Activated CD4-positive, alpha-beta T cell treated with anti-CD3 and anti-CD28 coated beads, Interleukin-2, Interleukin-4, amounts not matched to agents 100 ng/mL and 50 ng/mL, durations not matched to agents 16 hours and 8 hours (primary cell): ENCODE measurements at regions not wholly inside any gene's neighbourhood (a gene's known extent, or its start where the extent isn't known, plus 50 kb on each side); places are given as distances from the start of the nearest gene placed in this dataset.

Source experiments
- DNase-seq: peaks from one replicate; pipeline ENCODE4 v3.0.0-alpha.2; 2020; ENCODE audit warnings: low spot score

- no peak for DNase-seq
These were observed 130.8 kb upstream of the RIPOR2 start for GRCh38 chr6:25066593-25066992.

- DNase-seq: no peak
These were observed 133.1 kb upstream of the RIPOR2 start for GRCh38 chr6:25068866-25069265.

- DNase-seq: peak; percentile 83
These were observed 135.0 kb upstream of the RIPOR2 start for GRCh38 chr6:25070547-25071366.

- no peak for DNase-seq
These were observed 142.4 kb upstream of the RIPOR2 start for GRCh38 chr6:25078141-25078540.

- no peak for DNase-seq
These were observed 148.2 kb upstream of the RIPOR2 start for GRCh38 chr6:25083784-25084507.

- no peak for DNase-seq
These were observed 148.7 kb upstream of the RIPOR2 start for GRCh38 chr6:25084508-25084833.

- DNase-seq: no peak
These were observed 150.0 kb upstream of the RIPOR2 start for GRCh38 chr6:25085756-25086155.

- DNase-seq: no peak
These were observed 150.8 kb upstream of the RIPOR2 start for GRCh38 chr6:25086500-25087091.

GRCh38 chr6:25088513-25088912 is 152.8 kb upstream of the RIPOR2 start:
- no peak for DNase-seq

- DNase-seq: no peak
These were observed 153.7 kb upstream of the RIPOR2 start for GRCh38 chr6:25089442-25089841.

- DNase-seq: no peak
These were observed 159.0 kb upstream of the RIPOR2 start for GRCh38 chr6:25094726-25095125.

- no peak for DNase-seq
These were observed 164.5 kb upstream of the RIPOR2 start for GRCh38 chr6:25100288-25100687.

GRCh38 chr6:25103603-25104002 is 167.8 kb upstream of the RIPOR2 start:
- no peak for DNase-seq

GRCh38 chr6:25105070-25105925 is 169.5 kb upstream of the RIPOR2 start:
- DNase-seq: no peak

- no peak for DNase-seq
These were observed 171.5 kb upstream of the RIPOR2 start for GRCh38 chr6:25107218-25107617.

- no peak for DNase-seq
These were observed 167.4 kb upstream of the CARMIL1 start for GRCh38 chr6:25111782-25112181.

GRCh38 chr6:25112322-25112773 is 166.8 kb upstream of the CARMIL1 start:
- no peak for DNase-seq

GRCh38 chr6:25113436-25113835 is 165.7 kb upstream of the CARMIL1 start:
- no peak for DNase-seq

- peak; percentile 30 for DNase-seq
These were observed 161.1 kb upstream of the CARMIL1 start for GRCh38 chr6:25118038-25118437.

GRCh38 chr6:25121186-25121585 is 158.0 kb upstream of the CARMIL1 start:
- no peak for DNase-seq

- DNase-seq: no peak
These were observed 157.2 kb upstream of the CARMIL1 start for GRCh38 chr6:25122001-25122400.

GRCh38 chr6:25122622-25123237 is 156.4 kb upstream of the CARMIL1 start:
- DNase-seq: no peak
